HG03066 (cell line): ENCODE measurements at regions not wholly inside any gene's neighbourhood (a gene's known extent, or its start where the extent isn't known, plus 50 kb on each side); places are given as distances from the start of the nearest gene placed in this dataset.

ENCODE experiments used
- ATAC-seq: cut with Tn5 transposase; IDR thresholded peaks from one replicate; pipeline ENCODE4 v1.9.1; 2021; ENCODE audit warnings: low read depth; ENCODE audit not compliant: unreplicated experiment

DNA sequence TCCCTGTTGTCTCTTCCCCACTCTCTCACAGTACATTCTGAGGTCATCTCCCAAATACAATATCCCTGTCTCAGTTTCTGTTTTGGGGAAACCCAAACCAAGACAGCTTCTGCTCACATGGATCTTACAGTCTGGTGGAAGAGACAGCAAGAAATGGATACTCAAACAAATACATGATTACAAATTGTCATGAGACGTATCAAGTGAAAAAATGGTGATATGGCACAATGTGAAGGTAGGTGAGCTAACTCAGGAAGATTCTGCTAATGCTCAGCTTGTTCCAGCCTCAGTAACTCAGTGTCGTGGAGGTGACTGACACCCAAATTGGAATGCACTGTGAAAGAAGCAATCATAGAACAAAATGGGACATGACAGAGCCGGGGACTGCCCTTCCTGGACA lies 68.3 kb downstream of the CHST1 start:
- ATAC-seq, result no peak

DNA sequence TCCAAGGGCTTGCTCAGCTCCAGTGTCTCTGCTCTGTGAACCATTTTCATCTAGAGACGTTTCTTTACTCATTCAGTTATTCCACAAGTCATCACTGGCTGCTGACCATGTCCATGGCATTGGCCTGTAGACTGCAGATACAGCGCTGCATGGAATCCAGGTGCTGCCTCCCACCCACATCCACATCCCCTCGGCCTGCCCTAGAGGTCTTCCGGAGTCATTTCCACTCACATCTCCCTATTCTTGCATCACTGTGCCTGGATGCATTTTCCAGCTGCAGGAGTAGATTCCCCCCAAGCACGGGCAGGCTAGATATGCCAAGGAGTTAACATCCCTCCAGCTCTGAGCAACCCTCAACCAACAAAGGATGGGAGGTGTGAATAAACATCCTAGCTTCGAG lies 68.9 kb downstream of the CHST1 start:
- ATAC-seq, result no peak

DNA sequence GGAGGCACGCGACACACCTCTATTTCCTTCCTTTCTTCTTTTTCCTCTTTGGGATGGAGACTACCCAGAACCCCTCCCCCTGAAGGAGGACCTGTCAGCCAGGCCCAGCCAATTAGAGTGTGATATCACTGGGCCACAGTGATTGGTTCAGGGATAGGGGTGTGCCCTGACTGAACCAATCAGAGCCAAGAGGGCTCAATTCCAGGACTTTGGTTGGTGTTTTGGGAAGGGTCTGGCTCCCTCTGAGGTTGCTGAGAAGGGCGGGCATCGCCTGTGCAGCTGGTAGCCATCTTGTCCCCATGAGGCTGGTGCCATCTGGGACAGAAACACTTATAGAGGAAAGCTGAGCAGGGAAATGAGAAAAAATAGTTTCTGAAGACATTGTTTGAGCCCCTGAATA lies 71.4 kb downstream of the CHST1 start:
- no peak for ATAC-seq

DNA sequence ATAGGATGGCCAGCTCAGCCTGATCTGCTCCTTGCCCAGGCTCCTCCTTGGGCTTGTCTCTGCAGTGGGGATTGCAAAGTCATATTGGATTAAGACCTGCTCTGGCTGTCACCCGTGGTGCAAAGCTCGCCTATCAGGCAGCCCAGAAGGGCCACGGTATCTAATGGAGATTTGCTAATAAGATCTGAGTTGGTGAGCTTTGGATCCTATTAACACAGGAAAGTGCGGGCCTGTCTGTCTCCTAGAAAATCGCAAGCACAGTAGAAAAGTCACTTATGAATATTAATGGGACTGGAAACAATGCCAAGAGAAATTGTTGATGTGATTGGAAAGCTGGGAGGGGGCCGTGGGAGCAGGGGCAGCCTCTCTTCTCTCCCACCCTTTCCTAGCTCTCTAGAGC lies 72.8 kb downstream of the CHST1 start:
- ATAC-seq, result no peak

GRCh38 chr11:45590743-45591142 lies 74.7 kb downstream of the CHST1 start:
- ATAC-seq, result no peak

DNA sequence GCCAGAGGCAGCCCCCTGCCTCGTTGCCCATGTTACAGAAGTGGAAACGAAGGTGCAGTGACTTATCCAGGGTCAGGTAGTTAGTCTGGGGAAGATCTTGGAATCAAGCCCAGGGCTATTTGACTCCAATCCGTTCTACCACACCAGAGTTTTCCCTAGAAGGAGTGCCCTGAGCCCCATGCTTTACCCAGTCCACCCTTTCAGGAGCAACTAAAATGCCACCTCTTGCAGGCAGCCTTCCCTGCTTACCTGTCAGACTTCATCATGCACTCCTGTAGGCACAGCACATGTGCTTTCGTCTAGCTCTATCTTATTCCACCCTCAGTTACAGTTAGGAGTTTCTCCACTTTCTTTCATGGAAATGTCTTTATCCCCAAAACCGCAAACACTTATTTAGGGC lies 80.2 kb downstream of the CHST1 start:
- no peak for ATAC-seq

DNA sequence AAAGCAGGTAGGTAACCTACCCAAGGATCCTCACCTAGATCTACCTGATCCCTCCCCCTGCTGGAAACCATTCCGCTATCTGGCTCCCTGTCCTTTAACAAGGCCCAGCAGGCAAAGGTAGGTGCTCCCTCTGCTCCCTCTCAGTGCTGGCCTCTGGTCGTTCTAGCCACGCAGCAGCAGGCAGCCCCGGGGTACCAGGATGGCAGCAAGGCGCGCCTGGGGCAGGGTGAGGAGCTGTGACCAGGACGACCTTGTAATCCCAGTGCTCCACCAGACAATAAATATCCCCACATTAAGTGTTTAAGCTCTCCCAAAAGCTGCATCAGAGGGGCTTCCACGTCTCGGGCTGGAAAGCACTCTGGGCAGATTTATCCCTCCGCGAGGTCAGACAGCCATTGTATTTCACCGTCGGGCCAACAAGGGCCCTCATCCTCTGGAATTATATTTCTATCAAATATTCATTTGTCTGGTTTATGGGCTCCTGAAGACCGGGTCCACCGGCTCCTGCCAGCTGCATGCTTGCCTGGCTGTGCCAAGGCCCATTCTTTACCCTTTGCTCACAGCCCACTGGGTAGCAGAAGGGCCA lies 81.3 kb downstream of the CHST1 start:
- ATAC-seq, result no peak

DNA sequence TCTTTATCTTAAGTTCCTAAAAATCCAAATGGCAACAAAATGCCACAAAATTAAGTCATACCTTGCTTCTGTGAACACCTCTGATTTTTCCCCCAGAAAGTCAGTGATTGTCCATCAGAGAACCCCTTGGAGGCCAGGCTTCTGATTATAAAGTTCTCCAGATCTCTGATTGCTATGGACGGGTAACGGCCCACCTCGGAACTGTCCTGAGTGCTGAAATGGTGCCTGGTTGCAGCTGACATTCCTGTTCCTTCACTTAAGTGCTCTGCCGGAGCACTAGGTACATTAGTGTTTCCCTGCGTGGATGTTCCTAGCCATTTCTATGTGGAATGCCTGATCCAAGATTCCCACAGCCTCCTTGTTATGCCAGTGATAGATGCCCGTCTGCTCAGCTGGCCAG lies 85.0 kb downstream of the CHST1 start:
- ATAC-seq, result no peak

GRCh38 chr11:45578316-45578715 lies 87.1 kb downstream of the CHST1 start:
- no peak for ATAC-seq

DNA sequence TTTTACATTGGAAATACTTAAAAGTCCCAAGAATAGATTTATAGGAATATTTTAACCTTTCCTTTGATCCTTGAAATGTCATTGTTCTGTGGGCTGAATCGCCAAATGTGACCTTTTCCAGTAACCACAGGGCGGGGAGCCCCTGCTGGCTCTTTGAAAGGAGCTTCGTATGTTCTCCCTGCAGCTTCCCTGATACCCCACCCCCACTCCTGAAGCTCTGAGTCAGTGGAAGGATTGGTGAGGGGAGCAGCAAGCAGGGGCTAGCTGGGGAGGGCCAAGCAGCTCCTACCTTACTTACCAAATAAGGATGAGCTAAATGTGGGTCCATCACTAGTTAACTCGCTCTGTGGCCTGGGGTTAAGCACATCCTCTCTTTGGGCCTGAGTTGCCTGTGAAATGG lies 87.7 kb downstream of the CHST1 start:
- ATAC-seq, result no peak

GRCh38 chr11:45576461-45577215 lies 88.8 kb downstream of the CHST1 start:
- ATAC-seq, result no peak

DNA sequence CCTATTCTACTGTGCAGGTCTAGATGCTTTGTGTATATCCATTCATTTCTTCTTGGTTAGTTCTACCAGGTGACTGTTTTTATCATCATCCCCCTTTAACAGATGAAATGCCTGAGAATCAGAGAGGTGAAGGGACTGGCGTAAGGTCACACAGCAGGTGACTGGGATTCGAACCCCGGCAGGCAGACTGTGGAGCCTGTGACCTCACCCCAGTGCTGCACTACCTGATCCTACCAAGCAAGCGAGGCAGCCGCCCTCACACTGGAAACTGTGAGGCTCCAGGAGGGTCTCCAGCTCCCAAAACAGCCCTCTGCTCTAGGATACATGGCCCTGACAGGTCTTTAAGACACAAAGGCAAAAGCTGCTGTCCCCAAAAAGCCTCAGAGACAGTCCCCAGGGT lies 91.7 kb downstream of the CHST1 start:
- no peak for ATAC-seq

- ATAC-seq, result no peak
These were observed 92.9 kb downstream of the CHST1 start for GRCh38 chr11:45572354-45573123.

DNA sequence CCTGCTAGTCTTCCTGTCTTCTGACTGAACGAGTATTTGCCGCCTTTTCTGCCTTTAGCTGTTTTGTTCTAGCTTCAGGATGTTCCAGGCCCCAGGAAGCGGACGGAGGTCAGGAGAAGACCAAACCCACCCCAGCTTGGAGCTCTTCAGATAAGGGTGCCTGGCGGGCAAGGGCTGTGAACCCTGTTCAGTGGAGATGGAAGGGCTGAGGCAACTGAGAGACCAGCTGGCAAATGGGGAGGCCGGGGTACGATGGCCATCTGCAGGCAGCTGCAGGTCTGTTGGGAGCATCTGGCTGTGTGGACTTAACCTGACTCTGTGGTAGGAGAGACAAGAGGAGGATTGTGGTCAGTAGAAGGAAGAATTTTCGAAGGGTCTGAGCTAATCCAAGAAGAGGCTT lies 95.6 kb downstream of the CHST1 start:
- ATAC-seq, result no peak

DNA sequence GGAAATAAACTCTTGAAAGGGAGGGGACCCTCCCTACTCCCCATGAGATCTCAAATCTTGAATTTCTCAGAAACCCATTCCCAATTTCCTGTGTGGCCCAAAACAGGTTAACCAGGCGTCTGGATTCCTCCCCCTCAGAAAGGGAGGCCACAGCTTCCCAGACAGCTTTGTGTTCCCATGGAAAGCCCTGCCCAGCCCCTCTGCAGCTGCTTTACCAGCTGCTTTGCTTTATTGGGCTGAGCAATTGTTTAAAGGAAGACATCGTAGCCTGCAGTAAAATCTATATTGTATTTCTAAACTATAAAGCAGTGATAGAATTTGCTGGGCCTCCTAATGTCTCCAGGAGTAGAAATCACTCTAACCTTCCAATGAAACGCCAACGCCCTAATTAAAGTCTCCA lies 97.4 kb downstream of the CHST1 start:
- ATAC-seq, result no peak

GRCh38 chr11:45565446-45565988 lies 99.9 kb downstream of the CHST1 start:
- no peak for ATAC-seq

GRCh38 chr11:45563810-45564209 lies 101.6 kb downstream of the CHST1 start:
- no peak for ATAC-seq

- no peak for ATAC-seq
These were observed 102.3 kb downstream of the CHST1 start for GRCh38 chr11:45563171-45563570.

DNA sequence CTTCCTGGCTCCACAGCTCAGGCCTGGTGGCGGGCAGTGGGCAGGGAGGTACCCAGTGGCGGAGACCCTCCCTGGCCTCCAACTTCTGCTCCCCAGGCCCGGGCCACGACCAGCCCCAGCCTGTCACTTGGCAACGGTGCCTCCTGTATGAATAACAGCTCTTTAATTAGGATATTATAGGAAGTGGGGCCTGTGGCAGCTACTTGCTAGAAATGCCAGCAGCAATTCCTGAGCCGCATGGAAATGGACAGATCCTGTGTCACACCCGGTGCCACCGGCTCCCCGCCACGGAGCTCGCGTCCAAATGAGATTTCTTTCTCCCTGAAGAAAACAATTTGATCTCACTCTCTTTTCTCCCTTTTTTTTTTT lies 104.5 kb downstream of the CHST1 start:
- ATAC-seq, result no peak

- ATAC-seq, result no peak
These were observed 105.1 kb downstream of the CHST1 start for GRCh38 chr11:45560155-45560912.
